Loucy (cell line): ENCODE measurements at regions not wholly inside any gene's neighbourhood (a gene's known extent, or its start where the extent isn't known, plus 50 kb on each side); places are given as distances from the start of the nearest gene placed in this dataset.

ENCODE experiments used
- CTCF ChIP-seq: fragments of 200-600 bp; sonication (generic); conservative IDR thresholded peaks from 2 replicates; pipeline ENCODE4 v1.5.1; 2014; ENCODE audit warnings: mild to moderate bottlenecking, antibody characterized with exemption, low read length
- EZH2phosphoT487 ChIP-seq: fragments of 200-600 bp; IDR thresholded peaks from 2 replicates; pipeline ENCODE4 v1.6.1; 2018; ENCODE audit warnings: antibody characterized with exemption, mild to moderate bottlenecking, moderate library complexity, borderline replicate concordance

GRCh38 chr16:54526916-54527315 is 240.3 kb upstream of the IRX3 start:
- no peak for TF ChIP-seq CTCF
- no peak for TF ChIP-seq EZH2phosphoT487
